Left ventricle myocardium superior (tissue), 1 donor: ENCODE measurements at regions not wholly inside any gene's neighbourhood (a gene's known extent, or its start where the extent isn't known, plus 50 kb on each side); places are given as distances from the start of the nearest gene placed in this dataset.
"Not testable (repeated sequence)": the region's sequence is repeated elsewhere in the genome, so short reads cannot be mapped to it uniquely, and the experiment has no call there.

ENCODE experiments used
- ATAC-seq: fragments of 200-7000 bp; cut with Tn5 transposase; one replicate; pipeline ENCODE4 v1.9.1; 2020; ENCODE audit warnings: mild to moderate bottlenecking, moderate library complexity
- DNase-seq: peaks from one replicate; pipeline ENCODE4 v3.0.0-alpha.2; 2020
- intact Hi-C: fragments of 100-400 bp; cut with micrococcal nuclease; formaldehyde crosslinking; loops from one replicate; pipeline ENCODE4 v1.11.0; 2022
- donor health status: DM: no; HTN: yes; CAD: no; lungs with severe emphysema.

DNA sequence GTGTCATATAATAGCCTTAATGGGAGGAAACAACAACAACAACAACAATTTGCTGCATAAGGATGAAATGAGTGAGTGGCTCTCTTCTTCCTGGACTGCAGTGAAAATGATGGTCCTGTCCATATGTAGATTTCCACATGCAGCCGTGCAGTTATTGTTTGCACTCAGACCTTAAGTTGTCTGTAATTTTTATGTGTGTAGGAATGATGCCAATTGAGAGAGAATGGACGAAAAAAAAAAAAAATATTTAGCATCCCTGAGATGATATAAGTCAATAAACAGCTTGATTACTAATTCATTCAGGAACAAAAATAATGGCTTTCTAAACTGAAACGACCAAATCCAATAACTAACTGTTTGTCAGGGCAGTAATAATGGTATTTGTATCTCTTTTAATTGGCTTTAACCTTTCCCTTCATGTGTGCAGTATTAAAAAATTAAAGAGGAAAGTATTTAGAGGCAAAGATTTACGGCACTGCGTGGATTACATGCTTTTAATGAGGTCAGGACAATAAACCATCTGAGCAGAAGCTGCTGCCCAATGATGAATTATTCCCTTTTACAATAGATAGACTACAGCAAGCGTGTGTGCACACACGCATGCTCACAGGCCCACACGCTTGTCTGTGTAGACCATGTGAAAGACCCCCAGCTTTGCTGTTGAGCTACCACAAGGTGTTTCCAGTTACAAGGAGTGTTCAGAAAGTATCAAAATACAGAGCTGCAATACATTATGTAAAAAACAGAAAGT, 459.5 kb upstream of the WWC1 start:
- ATAC-seq (no peak), DNase-seq (no peak)
- intact Hi-C loops = no loop called here

- DNase-seq (no peak), ATAC-seq (no peak)
- intact Hi-C loops = no loop called here
Measured at GRCh38 chr5:167832609-167833008, 458.8 kb upstream of the WWC1 start.

DNA sequence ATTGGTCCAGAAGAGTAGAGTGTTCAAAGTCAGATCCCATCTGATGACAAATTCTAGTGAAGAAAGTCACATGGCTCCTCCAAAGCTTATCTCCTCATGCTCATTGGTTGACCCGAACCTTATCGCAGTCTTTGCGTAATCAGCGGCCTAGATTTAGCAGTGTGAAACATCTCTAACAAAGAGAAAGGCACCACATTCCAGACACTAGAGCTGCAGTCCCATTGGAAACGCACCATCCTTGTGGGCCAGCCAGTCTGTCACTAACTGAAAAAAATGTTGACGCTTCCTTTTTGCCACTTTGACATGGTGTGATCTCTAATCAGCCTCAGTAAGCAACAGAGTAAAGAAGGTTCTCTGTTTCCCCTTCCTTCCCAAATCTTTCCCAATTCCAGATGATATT, 458.0 kb upstream of the WWC1 start:
- DNase-seq (no peak), ATAC-seq (no peak)
- intact Hi-C loops = no loop called here

DNA sequence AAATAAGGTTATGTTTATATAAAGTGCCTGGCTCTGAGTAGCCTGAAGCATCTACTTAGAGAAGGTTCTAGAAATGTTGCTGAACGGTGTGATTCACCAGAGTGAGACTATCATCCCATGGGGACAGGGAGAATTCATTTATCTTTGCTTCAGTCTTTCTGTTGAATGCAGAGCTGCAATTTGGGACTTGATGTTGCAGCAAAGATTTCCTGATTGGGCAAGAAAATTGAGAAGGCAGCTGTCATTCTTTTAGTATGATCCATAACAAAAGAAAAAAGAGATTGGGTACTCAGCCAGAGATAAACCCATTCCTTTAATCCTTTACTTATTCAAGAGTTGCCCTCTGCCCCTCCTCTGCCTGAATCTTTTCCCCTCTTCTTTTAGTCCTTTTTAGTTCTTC, 456.3 kb upstream of the WWC1 start:
- intact Hi-C loops = no loop called here
- ATAC-seq (no peak), DNase-seq (no peak)

- no peak for ATAC-seq
- intact Hi-C loops = no loop called here
Measured at GRCh38 chr5:167837127-167837526, 454.3 kb upstream of the WWC1 start.

DNA sequence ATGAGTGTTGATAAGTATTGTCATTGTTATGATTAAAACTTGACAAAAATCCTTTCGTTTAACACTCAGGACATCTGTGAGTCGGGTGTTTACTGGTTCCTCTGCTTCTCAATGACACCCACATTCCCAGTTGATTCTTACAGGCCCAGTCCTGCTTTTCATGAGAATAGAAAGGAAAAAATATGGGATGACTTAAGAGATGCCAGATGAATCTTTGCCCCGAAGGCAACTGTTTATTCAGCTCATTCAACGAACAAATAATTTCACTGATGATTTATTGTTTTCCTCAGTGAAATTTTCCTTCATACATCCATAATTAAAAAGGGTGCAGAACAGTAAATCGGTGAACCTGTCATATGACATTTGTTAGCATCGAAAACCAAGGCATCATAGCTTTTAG, 452.4 kb upstream of the WWC1 start:
- ATAC-seq (no peak), DNase-seq (no peak)
- intact Hi-C loops = no loop called here

More at GRCh38 chr5:167837127-167837526, 454.3 kb upstream of the WWC1 start:
- no peak for DNase-seq

DNA sequence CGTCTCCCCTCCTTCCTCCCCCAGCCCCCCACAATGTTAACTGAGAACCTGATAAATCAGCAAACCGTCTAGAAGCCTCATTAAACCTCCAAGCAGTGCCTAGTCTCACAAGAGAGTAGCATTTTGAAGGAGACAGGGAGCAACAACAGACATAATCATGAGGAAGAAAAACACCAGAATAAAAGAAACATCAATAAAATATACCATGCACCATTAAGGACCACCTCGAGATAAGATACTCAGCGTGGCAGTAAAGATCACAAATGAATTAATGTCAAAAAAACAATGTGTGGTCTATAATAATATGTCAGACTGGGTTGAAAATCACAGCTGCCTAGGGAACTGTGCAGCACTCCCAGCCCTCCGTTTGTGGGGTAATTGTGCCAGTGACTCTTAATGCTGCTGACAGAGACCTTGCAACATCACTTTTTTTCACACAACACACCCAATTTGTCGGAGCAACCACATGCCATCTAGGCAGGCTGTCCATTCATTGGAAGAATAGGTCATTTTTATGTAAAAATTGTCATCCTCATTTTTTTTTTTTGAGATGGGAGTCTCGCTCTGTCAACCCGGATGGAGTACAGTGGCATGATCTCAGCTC, 450.8 kb upstream of the WWC1 start:
- intact Hi-C loops = no loop called here
- ATAC-seq (no peak), DNase-seq (no peak)

DNA sequence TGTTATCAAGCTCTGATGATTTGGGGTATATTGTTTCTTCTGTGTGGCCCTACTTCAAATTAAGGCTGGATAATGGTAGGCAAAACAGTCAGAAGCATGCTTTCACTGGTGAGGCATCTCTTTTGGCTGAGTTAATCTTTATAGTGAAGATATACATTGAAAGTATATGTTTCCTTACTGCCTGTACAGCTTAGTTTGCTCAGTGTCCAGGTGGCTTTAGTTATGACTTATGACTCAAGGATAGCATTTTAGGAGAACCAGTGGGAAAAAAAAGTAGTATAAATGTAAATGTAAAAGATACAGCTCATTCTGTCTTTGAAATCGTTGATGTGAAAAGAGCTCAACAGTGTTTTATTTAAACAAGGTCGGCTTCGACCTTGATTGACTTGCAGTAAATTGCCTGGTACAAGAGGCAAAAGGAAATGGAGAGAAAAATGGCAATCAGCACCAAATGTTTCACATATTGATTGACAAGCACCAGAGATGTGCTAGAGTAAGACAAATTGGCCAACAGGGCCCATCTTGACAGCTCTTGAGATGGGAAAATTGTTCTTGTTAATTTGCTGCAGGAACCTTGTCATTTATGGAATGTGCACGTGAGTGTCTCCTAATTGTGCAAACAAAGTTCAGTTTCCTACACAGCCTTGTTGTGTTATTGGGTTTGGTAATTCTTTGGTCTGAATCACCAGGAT, 447.4 kb upstream of the WWC1 start:
- no peak for DNase-seq
- intact Hi-C loops = no loop called here

DNA sequence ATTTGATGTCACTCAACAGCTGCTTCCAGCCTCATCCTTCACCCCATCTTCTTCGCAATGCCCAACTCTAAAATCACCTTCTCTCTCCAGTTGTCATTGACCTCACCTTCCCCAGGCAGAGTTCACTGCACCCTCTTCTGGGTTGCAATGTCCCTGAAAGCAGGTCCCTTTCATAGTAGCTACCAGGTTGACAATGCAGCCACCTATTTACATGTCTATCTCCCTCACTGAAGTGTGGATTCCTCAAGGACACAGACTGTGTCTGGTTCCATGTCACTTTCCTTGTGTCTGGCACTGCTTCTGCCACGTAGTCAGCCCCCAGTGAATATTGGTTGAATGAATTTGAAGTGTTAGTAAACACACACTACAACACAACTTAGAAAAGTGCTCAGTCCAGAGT, 445.5 kb upstream of the WWC1 start:
- no peak for DNase-seq
- intact Hi-C loops = no loop called here
- no peak for ATAC-seq

More for the DNA sequence above, 447.4 kb upstream of the WWC1 start:
- no peak for ATAC-seq

GRCh38 chr5:167849874-167850273, 441.6 kb upstream of the WWC1 start:
- DNase-seq (no peak), ATAC-seq (no peak)
- intact Hi-C loops = no loop called here

- intact Hi-C loops = no loop called here
- ATAC-seq = no peak
- DNase-seq = no peak
Measured at GRCh38 chr5:167850911-167851310, 440.5 kb upstream of the WWC1 start.

DNA sequence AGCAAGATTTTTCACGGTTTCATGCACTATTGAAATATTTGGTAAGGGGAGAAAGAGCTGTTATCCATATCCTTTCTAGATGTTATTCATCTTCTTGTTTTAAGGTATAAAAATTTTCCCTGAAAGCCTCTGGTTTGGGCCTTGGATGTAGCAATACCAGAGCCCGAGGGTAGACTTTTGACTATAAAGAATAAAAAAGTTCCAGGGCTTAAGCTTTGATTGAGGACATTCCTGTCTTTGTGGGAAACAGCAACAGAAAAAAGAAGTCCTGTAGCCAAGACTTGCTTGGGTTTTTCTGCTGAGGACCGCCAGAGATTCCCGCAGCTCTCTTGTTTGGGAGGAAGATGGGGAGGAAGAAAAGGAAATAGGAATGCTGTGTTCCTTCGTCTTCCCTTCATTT, 440.0 kb upstream of the WWC1 start:
- no peak for ATAC-seq
- intact Hi-C loops = no loop called here
- no peak for DNase-seq

GRCh38 chr5:167852515-167852914, 438.9 kb upstream of the WWC1 start:
- DNase-seq = no peak
- no peak for ATAC-seq
- intact Hi-C loops = no loop called here

GRCh38 chr5:167853421-167853820, 438.0 kb upstream of the WWC1 start:
- DNase-seq = no peak
- intact Hi-C loops = no loop called here
- ATAC-seq = no peak

DNA sequence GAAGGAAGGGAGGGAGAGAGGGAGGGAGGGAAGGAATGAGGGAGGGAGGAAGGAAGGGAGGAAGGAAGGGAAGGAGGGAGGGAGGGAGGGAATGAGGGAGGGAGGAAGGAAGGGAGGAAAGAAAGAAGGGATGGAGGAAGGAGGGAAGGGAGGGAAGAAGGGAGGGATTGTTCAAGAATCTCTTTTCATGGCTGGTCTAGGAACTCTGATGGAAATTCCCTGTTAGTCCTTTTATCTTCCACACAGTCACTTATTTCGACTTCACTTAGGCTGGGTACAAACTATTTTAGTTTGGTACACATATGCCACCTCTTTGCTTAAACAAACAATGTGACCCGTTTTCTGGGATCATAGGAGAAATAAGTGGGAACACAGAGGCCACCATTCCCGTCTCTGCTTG, 435.6 kb upstream of the WWC1 start:
- DNase-seq (no peak), ATAC-seq (no peak)
- intact Hi-C loops = no loop called here

- intact Hi-C loops = no loop called here
- no peak for DNase-seq
- no peak for ATAC-seq
Measured at GRCh38 chr5:167857321-167857720, 434.1 kb upstream of the WWC1 start.

DNA sequence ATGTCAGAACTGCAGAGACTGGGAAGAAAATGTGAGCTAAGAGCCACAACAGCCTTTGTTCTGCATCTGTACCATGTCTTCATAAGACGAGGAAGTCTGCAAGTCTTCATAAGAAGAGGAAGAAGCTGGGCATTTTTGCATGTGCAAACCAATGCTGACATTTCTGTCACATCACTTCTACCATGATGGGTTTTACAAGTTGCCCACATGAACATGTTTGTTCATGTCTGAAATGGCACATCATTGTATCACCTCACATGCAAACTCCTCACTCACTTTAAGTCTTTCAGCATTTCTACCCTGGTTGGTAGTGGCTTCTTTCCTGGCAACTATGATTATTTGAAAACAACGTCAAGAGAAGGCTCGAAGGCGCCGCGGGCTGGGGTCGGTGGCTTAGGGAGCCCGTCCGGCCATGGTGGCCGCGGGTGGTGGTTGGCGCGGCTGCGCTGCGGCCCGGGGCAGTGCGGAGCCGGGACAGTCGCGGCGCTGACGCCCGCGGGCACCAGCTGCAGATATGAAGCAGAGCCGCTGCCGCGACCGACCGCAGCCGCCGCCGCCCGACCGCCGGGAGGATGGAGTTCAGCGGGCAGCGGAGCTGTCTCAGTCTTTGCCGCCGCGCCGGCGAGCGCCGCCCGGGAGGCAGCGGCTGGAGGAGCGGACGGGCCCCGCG, 433.1 kb upstream of the WWC1 start:
- ATAC-seq, intact Hi-C loops, DNase-seq: not testable (repeated sequence)

DNA sequence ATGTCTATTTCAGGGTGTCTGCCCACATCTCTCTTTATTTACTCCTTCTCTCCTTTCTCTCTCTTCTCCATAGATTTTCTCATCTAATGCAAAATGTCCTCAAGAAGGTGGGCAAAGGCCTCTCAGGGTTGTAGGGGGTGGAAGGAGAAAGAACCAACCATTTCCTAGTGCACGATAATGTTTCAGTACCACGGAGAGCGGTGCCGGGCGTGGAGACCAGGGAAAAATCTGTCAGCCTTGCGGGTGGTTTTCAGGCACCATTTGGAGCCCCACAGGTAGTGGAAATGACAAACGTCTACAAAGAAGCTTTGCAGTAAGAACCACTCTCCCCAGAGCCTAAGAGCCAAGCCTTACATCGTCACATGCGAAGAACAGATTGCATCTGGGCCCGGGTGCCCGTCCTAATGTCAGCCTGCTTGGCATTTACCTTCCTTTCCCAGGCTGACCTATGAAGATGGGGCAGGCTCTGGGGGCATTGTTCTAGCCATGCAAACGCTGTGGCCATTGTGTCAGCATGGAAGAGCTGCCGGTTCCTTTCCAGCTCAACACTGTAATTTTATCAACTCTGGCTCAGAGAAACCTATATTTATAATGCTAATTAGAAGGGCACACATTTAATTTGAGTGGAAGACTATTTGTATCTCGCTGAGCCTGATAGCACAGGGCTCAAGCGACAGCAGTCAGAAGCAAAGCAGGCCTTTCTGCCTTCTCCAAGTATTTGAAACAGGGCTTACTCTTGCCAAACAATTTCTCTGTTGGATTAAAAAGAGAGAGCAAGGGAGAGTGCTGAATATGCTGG, 430.1 kb upstream of the WWC1 start:
- peak; percentile 54 for DNase-seq
- peak; percentile 69 for ATAC-seq
- intact Hi-C loops = no loop called here

DNA sequence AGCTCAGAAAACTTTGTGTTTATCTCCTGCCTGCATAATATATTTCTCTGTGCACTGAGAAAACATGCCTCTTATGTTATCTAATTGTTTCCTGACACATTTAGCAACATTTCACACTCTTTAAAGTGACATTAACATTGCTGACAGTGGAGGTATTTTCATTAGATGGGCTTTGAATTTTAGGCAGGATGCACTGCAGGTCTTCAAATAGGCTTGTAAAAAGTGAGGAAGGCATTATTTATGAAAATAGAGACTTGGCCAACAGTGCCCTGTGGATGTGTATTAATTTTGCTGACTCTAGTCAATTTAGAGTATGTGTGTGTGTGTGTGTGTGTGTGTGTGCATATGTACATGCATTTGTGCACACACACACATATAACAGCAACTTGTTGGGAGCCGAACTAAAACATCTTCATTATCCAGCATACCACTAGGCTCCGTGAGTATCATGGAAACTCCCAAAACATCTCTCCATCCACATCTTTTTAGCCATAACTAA, 429.5 kb upstream of the WWC1 start:
- intact Hi-C loops = no loop called here
- DNase-seq (no peak), ATAC-seq (no peak)
